ENCODE measurements at regions not wholly inside any gene's neighbourhood (a gene's known extent, or its start where the extent isn't known, plus 50 kb on each side); places are given as distances from the start of the nearest gene placed in this dataset.
"Not testable (repeated sequence)": the region's sequence is repeated elsewhere in the genome, so short reads cannot be mapped to it uniquely, and the experiment has no call there.

DNA sequence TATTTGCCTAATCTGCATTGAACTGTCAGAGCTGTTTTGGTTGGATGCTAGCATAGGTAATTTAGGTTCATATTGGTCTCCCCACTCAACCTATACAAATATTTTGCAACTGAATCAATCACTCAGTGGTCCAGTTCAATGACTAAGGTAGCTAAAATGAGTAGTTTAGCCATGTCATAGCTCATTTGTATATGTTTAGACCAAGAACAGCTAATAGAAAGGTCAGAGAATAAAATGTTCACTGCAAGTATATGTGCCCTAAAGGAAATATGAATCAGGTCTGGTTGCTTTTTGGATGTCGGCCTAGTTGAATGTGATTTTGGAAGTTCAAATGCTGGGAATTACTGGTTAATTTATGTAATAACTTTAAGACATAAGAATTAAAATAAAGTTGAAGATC is 883.9 kb downstream of the LRFN5 start:
- no peaks in the 10 kb centered on the region for H3K27me3 ChIP-seq (ENCODE audit: insufficient read depth, low read length, poor library complexity)
- TF ChIP-seq EZH2 (IDR thresholded peaks at IDR 0.05; ENCODE audit: borderline replicate concordance, low read depth, low read length, severe bottlenecking): no peak
- TF ChIP-seq, protein P1, sequence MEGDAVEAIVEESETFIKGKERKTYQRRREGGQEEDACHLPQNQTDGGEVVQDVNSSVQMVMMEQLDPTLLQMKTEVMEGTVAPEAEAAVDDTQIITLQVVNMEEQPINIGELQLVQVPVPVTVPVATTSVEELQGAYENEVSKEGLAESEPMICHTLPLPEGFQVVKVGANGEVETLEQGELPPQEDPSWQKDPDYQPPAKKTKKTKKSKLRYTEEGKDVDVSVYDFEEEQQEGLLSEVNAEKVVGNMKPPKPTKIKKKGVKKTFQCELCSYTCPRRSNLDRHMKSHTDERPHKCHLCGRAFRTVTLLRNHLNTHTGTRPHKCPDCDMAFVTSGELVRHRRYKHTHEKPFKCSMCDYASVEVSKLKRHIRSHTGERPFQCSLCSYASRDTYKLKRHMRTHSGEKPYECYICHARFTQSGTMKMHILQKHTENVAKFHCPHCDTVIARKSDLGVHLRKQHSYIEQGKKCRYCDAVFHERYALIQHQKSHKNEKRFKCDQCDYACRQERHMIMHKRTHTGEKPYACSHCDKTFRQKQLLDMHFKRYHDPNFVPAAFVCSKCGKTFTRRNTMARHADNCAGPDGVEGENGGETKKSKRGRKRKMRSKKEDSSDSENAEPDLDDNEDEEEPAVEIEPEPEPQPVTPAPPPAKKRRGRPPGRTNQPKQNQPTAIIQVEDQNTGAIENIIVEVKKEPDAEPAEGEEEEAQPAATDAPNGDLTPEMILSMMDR (IDR thresholded peaks at IDR 0.05; ENCODE audit: borderline replicate concordance, extremely low read depth, low read length, poor library complexity, severe bottlenecking): no peak
- H3K36me3 ChIP-seq (ENCODE audit: insufficient read depth, low read length): no peaks in the 10 kb centered on the region
- H3K9me3 ChIP-seq (ENCODE audit: insufficient read depth, low read length, severe bottlenecking): no peaks in the 10 kb centered on the region
- ATAC-seq (ENCODE audit: insufficient read depth, low read depth): no peak
- no peaks in the 10 kb centered on the region for H4K20me1 ChIP-seq (ENCODE audit: insufficient read depth, low read length)
- no peaks in the 10 kb centered on the region for H3K4me1 ChIP-seq (ENCODE audit: insufficient read depth, low read length)
- no peak overlapping the region for H3K4me2 ChIP-seq (ENCODE audit: insufficient read depth, low read length)
- H3K27ac ChIP-seq (ENCODE audit: low read length): no peak overlapping the region
- no peak overlapping the region for H3K4me3 ChIP-seq (ENCODE audit: low read depth in 1 of 2, low read length in 2 of 2)
- no peak for DNase-seq
- H3K9ac ChIP-seq (ENCODE audit: low read depth, low read length): no peak overlapping the region
- no peaks in the 10 kb centered on the region for H3K79me2 ChIP-seq (ENCODE audit: insufficient read depth, low read length)
- H2AFZ ChIP-seq (ENCODE audit: low read depth, low read length): no peak overlapping the region

DNA sequence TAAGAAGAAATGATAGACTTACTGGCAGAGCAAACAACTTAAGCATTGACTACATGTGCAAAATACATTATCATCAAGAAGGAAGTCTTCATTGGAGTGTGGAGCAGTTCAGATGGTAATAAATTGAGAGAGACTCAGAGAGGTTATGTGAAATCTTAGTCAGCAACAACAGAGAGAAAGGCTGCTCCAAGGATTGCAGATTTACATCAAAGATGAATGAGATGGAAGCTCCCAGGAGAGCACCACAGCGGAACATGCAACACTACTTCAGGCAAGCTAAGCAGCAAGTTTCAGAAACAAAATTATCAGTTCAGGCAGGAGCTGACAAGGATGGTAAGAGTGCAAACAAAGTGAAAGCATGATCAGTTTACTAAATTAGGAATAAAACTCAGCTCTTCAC is 882.3 kb downstream of the LRFN5 start:
- DNase-seq (no peak), ATAC-seq (ENCODE audit: insufficient read depth, low read depth) (no peak)
- H3K9ac ChIP-seq (ENCODE audit: low read depth, low read length): no peak overlapping the region
- no peak overlapping the region for H3K4me3 ChIP-seq (ENCODE audit: low read depth in 1 of 2, low read length in 2 of 2)
- no peaks in the 10 kb centered on the region for H3K27me3 ChIP-seq (ENCODE audit: insufficient read depth, low read length, poor library complexity)
- H4K20me1 ChIP-seq (ENCODE audit: insufficient read depth, low read length): no peaks in the 10 kb centered on the region
- H3K79me2 ChIP-seq (ENCODE audit: insufficient read depth, low read length): no peaks in the 10 kb centered on the region
- no peaks in the 10 kb centered on the region for H3K4me1 ChIP-seq (ENCODE audit: insufficient read depth, low read length)
- no peak for TF ChIP-seq EZH2 (IDR thresholded peaks at IDR 0.05; ENCODE audit: borderline replicate concordance, low read depth, low read length, severe bottlenecking)
- TF ChIP-seq, protein P1 (IDR thresholded peaks at IDR 0.05; ENCODE audit: borderline replicate concordance, extremely low read depth, low read length, poor library complexity, severe bottlenecking): no peak
- no peak overlapping the region for H3K27ac ChIP-seq (ENCODE audit: low read length)
- H3K9me3 ChIP-seq (ENCODE audit: insufficient read depth, low read length, severe bottlenecking): no peaks in the 10 kb centered on the region
- no peak overlapping the region for H2AFZ ChIP-seq (ENCODE audit: low read depth, low read length)
- H3K4me2 ChIP-seq (ENCODE audit: insufficient read depth, low read length): no peak overlapping the region
- no peaks in the 10 kb centered on the region for H3K36me3 ChIP-seq (ENCODE audit: insufficient read depth, low read length)

DNA sequence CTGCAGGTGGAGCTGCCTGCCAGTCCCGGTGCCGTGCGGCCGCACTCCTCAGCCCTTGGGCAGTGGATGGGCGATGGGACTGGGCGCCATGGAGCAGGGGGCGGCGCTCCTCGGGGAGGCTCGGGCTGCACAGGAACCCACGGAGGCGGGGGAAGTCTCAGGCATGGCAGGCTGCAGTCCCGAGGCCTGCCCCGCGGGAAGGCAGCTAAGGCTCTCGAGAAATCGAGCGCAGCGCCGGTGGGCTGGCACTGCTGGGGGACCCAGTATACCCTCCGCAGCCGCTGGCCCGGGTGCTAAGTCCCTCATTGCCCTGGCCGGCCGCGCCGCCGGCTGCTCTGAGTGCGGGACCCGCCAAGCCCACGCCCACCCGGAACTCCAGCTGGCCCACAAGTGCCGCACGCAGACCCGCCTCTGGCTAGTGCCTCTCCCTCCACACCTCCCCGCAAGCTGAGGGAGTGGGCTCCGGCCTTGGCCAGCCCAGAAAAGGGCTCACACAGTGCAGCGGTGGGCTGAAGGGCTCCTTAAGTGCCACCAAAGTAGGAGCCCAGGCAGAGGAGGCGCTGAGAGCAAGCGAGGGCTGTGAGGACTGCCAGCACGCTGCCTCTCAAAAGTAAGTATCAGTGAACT is 875.8 kb downstream of the LRFN5 start:
- not testable (repeated sequence) for H3K4me1 ChIP-seq (ENCODE audit: insufficient read depth, low read length); H3K27ac ChIP-seq (ENCODE audit: low read length); H3K79me2 ChIP-seq (ENCODE audit: insufficient read depth, low read length); DNase-seq; H3K9me3 ChIP-seq (ENCODE audit: insufficient read depth, low read length, severe bottlenecking); H3K27me3 ChIP-seq (ENCODE audit: insufficient read depth, low read length, poor library complexity); H3K4me3 ChIP-seq (ENCODE audit: low read depth in 1 of 2, low read length in 2 of 2); H3K9ac ChIP-seq (ENCODE audit: low read depth, low read length); H3K4me2 ChIP-seq (ENCODE audit: insufficient read depth, low read length); H3K36me3 ChIP-seq (ENCODE audit: insufficient read depth, low read length); H4K20me1 ChIP-seq (ENCODE audit: insufficient read depth, low read length); ATAC-seq (ENCODE audit: insufficient read depth, low read depth); H2AFZ ChIP-seq (ENCODE audit: low read depth, low read length)

DNA sequence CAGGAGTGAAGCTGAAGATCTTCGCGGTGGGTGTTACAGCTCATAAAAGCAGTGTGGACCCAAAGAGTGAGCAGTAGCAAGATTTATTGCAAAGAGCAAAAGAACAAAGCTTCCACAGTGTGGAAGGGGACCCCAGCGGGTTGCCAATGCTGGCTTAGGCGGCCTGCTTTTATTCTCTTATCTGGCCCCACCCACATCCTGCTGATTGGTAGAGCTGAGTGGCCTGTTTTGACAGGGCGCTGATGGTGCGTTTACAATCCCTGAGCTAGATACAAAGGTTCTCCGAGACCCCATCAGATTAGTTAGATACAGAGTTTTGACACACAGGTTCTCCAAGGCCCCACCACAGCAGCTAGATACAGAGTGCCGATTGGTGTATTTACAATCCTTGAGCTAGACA is 875.0 kb downstream of the LRFN5 start:
- not testable (repeated sequence) for H3K79me2 ChIP-seq (ENCODE audit: insufficient read depth, low read length); H3K27ac ChIP-seq (ENCODE audit: low read length); H3K36me3 ChIP-seq (ENCODE audit: insufficient read depth, low read length); H3K9me3 ChIP-seq (ENCODE audit: insufficient read depth, low read length, severe bottlenecking); H3K9ac ChIP-seq (ENCODE audit: low read depth, low read length); H3K4me2 ChIP-seq (ENCODE audit: insufficient read depth, low read length); H3K4me3 ChIP-seq (ENCODE audit: low read depth in 1 of 2, low read length in 2 of 2); H4K20me1 ChIP-seq (ENCODE audit: insufficient read depth, low read length); DNase-seq; H3K4me1 ChIP-seq (ENCODE audit: insufficient read depth, low read length); ATAC-seq (ENCODE audit: insufficient read depth, low read depth); H2AFZ ChIP-seq (ENCODE audit: low read depth, low read length); H3K27me3 ChIP-seq (ENCODE audit: insufficient read depth, low read length, poor library complexity)

All from DND-41 (cell line).